Pancreas (tissue), 10 donors: ENCODE measurements at regions not wholly inside any gene's neighbourhood (a gene's known extent, or its start where the extent isn't known, plus 50 kb on each side); places are given as distances from the start of the nearest gene placed in this dataset.

ENCODE experiments used
- ATAC-seq, 4 donors: fragments of 200-7000 bp; cut with Tn5 transposase; one replicate each; pipeline versions ENCODE4 v1.8.0 to v1.9.1; 2020; ENCODE audit warnings: mild to moderate bottlenecking in 4 of 4, moderate library complexity in 4 of 4
- DNase-seq, 6 donors: peaks; one replicate each; pipeline ENCODE4 v3.0.0-alpha.2; 2020
- FAIRE-seq: peaks from 2 replicates; lab custom pipeline; 2012; peaks lifted over from hg19 to GRCh38; lab: Jason Lieb, UNC
- H3K27ac ChIP-seq, 4 donors: fragments of 200-600 bp; sonication (generic); 1 replicate in 3 of 4; 2 replicates in 1 of 4; pipeline versions ENCODE4 v1.5.0 to v1.8.0; 2020
- H3K27me3 ChIP-seq, 4 donors: fragments of 200-600 bp; one replicate each; pipeline ENCODE4 v1.8.0; 2021
- H3K36me3 ChIP-seq, 3 donors: fragments of 200-600 bp; sonication (generic) in 1 of 3; one replicate each; pipeline versions ENCODE4 v1.5.0 to v1.8.0; 2020 to 2021
- H3K4me1 ChIP-seq, 3 donors: fragments of 200-600 bp; one replicate each; pipeline ENCODE4 v1.8.0; 2021
- H3K4me3 ChIP-seq, 4 donors: fragments of 200-600 bp; sonication (generic) in 2 of 4; one replicate each; pipeline versions ENCODE4 v1.5.0 to v1.8.0; 2020 to 2021
- H3K9me3 ChIP-seq, 4 donors: fragments of 200-600 bp; one replicate each; pipeline ENCODE4 v1.8.0; 2021
- CTCF ChIP-seq, 4 donors: fragments of 200-600 bp; sonication (generic) in 3 of 4; IDR thresholded peaks; one replicate each; pipeline versions ENCODE4 v1.5.0 to v1.8.0; 2021; ENCODE audit warnings: antibody characterized with exemption in 4 of 4
- WGBS, 2 donors: extraction: QIAGEN DNeasy Blood & Tissue Kit; methylation state at CpG; one replicate each; pipeline ENCODE4 v1.1.7; 2013; 5-methylcytosine and 5-hydroxymethylcytosine counted together
- intact Hi-C, 3 donors: fragments of 100-400 bp; cut with DNase I; formaldehyde crosslinking; loops; one replicate each; pipeline versions ENCODE4 v1.11.1 to v1.14.2; 2022
- donor health status: healthy with polysubstance abuse.
- donor health status: DM: no; HTN: no; CAD: no; lungs with moderate emphysema.
- donor health status: DM: no; HTN: no; CAD: no.
- donor health status: control.
- donor health status: control.
- donor health status: Bipolar disorder and iron deficiency.
- donor health status: DM: yes; HTN: yes; CAD: no.
- donor health status: DM: no; HTN: no; CAD: no.
- donor health status: DM: no; HTN: no; CAD: no.
- donor health status: DM: yes; HTN: yes; CAD: no.

- FAIRE-seq, result no peak
- DNase-seq, result no peak
- no peak overlapping the region for H3K4me3 ChIP-seq
- peaks cover 0 to 3% (median 0%) of the 10 kb centered on the region in 3 donors for H3K4me1 ChIP-seq
- H3K36me3 ChIP-seq, result no peaks in the 10 kb centered on the region
- 55 to 72% methylated on average over 3 of the region's 3 CpGs for WGBS, 2 donors
- H3K9me3 ChIP-seq, result no peaks in the 10 kb centered on the region
- H3K27ac ChIP-seq, result no peak overlapping the region
- no peaks in the 10 kb centered on the region for H3K27me3 ChIP-seq
- no peak for ATAC-seq
- TF ChIP-seq CTCF (IDR thresholded peaks at IDR 0.05), result no peak
- intact Hi-C loops, result no loop called here
These were observed 57.4 kb upstream of the PPP2R5C start for GRCh38 chr14:101704140-101704539.

- peak overlapping the region in 1 of 4 donors; percentile 27 for H3K4me3 ChIP-seq
These were observed 55.6 kb upstream of the PPP2R5C start for GRCh38 chr14:101705733-101706508.

DNA sequence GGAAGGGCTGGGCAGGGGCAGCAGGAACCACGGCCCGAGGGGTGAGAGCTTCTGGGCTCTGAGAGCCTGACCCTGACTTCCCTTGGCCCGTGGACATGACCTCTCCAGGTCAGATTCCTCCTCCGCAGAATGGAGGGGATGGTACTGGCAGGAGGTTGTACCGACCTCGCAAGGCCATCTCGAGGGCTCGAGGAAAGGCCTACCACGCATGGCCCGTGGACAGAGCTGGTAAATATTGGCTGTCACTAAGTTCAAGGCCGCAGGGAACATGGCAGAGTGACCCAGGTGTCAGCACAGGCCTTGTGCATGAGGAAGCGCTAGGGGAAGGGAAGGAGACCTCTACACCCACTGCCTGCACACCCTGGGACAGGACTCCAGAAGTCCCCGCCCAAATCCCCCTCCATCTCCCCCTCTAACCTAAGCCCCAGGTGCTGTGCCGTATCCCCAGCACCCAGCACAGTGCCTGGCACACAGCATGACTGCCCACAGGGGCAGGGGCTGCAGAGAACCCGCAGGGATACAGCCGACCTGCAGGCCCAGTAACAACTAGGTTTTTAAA lies 54.9 kb upstream of the PPP2R5C start:
- 73 to 79% methylated on average over 16 of the region's 16 CpGs for WGBS, 2 donors
- no peak for DNase-seq
- Histone ChIP-seq H3K27ac (peak overlapping the region in 1 of 4 donors; percentile 13), H3K4me1 (peaks cover 0 to 3% (median 0%) of the 10 kb centered on the region in 3 donors), H3K36me3 (no peaks in the 10 kb centered on the region), H3K27me3 (no peaks in the 10 kb centered on the region), H3K4me3 (no peak overlapping the region), H3K9me3 (no peaks in the 10 kb centered on the region)
- ATAC-seq, result peak in 2 of 4 donors; percentile 5 to 12
- intact Hi-C loops, result loop anchor here in 1 of 3 donors (5.0 kb wide), 1 partner anchor 251 kb away; no protein-coding TSS in a partner anchor
- no peak for TF ChIP-seq CTCF (IDR thresholded peaks at IDR 0.05)
- FAIRE-seq, result no peak

More at GRCh38 chr14:101705733-101706508, 55.6 kb upstream of the PPP2R5C start:
- ATAC-seq, result peak in 3 of 4 donors; percentile 63 to 82 (median 71)
- no peaks in the 10 kb centered on the region for H3K36me3 ChIP-seq
- H3K27me3 ChIP-seq, result no peaks in the 10 kb centered on the region
- no peak for TF ChIP-seq CTCF (IDR thresholded peaks at IDR 0.05)
- peak overlapping the region in 1 of 4 donors; percentile 13 for H3K27ac ChIP-seq
- intact Hi-C loops, result loop anchor here in 1 of 3 donors (5.0 kb wide), 1 partner anchor 251 kb away; no protein-coding TSS in a partner anchor
- H3K4me1 ChIP-seq, result peaks cover 0 to 3% (median 0%) of the 10 kb centered on the region in 3 donors
- peak in 2 of 6 donors; percentile 32 to 72 for DNase-seq
- 32 to 38% methylated on average over 45 to 73 of the region's 73 CpGs for WGBS, 2 donors
- no peak for FAIRE-seq
- no peaks in the 10 kb centered on the region for H3K9me3 ChIP-seq

DNA sequence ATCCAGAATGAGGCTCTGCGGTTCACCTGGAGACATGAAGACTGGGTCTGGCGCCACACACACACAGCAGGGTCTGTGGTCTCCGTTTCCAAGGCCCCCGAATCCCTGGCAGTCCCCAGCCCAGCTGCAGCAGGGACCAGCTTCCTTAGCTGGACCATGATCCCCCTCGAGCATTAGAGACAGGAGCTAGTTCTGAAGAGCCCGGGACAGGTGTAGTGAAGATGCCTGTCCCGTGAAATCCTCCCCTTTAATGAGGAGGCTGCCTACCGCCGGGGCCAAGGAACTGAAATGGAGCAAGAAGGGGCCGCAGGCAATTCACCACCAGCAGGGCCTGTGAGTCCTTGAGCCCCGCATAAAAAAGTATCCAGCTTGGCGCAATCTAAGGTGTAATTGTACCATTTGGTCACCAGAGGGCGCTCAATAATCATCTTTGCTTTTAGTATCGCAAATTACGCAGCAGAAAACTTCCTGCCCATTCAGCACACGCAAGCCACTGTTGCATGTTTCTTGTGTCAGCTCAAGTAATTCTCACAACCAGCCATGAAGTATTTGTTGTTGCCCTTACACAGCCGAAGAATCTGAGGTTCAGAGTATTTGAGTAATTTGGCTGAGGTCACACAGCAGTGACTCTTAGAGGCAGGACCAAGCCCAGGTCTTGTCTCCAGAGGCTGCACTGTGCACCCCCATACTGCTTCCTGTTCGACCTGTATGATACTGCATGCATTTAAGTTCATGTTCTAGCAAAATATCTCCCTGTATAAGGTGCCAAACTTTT lies 54.3 kb upstream of the PPP2R5C start:
- peaks cover 0 to 3% (median 0%) of the 10 kb centered on the region in 3 donors for H3K4me1 ChIP-seq
- no peaks in the 10 kb centered on the region for H3K9me3 ChIP-seq
- DNase-seq (peak in 4 of 6 donors; percentile 37 to 72 (median 44)), FAIRE-seq (peak; percentile 69), ATAC-seq (peak; percentile 78 to 92 (median 90))
- intact Hi-C loops, result loop anchor here in 1 of 3 donors (5.0 kb wide), 1 partner anchor 250 kb away; no protein-coding TSS in a partner anchor
- H3K27ac ChIP-seq, result no peak overlapping the region
- 21 to 24% methylated on average over 18 of the region's 18 CpGs for WGBS, 2 donors
- peak; percentile 57 to 82 (median 72) for TF ChIP-seq CTCF (IDR thresholded peaks at IDR 0.05)
- no peaks in the 10 kb centered on the region for H3K36me3 ChIP-seq
- H3K4me3 ChIP-seq, result no peak overlapping the region
- no peaks in the 10 kb centered on the region for H3K27me3 ChIP-seq
